Effector CD8-positive, alpha-beta T cell (primary cell): ENCODE measurements at regions not wholly inside any gene's neighbourhood (a gene's known extent, or its start where the extent isn't known, plus 50 kb on each side); places are given as distances from the start of the nearest gene placed in this dataset.

ENCODE experiments used
- DNase-seq: peaks from one replicate; lab custom pipeline; 2025; lab: John Stamatoyannopoulos, UW

DNA sequence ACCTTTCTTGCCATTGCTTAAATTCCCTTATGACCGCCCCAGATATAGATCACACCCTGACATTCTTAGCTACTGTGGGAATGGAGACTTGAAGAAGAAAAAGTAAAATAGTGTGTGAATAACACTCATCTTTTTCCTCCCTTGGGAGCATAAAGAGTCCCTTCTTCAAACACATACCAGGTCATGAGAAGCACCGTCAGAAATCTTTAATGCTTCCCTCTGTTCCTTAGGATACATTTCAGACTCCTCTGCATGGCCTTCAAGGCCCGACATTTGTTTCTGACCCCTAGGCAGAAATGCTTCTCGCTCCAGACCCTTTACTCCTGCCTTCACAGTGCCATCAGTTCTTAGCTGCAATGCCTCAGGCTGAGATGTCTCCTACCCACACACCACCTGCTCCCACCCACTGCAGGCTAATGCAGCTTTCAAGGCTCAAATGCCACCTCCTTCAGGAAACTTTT is 143.8 kb upstream of the IL12A start:
- DNase-seq, result no peak

DNA sequence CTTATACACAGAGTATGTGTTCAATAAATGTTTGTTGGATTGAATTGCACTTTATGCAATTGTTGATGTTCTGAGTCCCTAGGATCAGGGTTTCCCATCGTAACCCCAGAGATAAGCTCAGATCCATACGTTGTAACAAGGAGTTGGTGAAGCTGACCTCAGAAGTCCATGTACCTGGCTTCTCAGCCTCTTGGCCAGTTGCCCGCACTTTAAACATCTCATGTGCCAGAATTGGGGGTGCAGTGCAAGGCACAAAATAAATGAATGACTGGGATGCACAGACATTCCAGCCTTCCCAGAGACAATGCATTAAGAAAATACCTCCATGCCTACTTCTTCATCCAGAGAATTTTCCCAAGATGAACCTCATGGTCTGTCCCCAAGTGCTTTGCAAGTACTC is 142.9 kb upstream of the IL12A start:
- no peak for DNase-seq

DNA sequence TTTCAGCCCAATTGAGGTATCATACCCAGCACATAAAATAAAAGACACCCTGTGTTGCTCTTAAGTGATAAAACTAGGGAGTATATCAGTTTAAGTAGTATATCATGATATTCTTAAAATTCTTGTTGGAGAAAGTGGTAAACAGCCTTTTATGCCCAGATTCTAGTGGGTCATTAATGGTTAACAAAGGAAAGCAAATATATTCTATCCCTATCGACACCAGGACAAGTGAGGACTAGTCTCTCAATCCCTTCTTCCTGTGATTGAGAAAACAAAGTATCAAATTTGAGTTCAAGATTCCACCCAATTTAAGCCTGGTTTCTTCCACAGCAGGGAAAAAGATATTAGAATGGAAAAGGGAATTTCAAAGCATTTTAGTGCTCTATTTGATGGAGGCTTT is 142.4 kb upstream of the IL12A start:
- no peak for DNase-seq

DNA sequence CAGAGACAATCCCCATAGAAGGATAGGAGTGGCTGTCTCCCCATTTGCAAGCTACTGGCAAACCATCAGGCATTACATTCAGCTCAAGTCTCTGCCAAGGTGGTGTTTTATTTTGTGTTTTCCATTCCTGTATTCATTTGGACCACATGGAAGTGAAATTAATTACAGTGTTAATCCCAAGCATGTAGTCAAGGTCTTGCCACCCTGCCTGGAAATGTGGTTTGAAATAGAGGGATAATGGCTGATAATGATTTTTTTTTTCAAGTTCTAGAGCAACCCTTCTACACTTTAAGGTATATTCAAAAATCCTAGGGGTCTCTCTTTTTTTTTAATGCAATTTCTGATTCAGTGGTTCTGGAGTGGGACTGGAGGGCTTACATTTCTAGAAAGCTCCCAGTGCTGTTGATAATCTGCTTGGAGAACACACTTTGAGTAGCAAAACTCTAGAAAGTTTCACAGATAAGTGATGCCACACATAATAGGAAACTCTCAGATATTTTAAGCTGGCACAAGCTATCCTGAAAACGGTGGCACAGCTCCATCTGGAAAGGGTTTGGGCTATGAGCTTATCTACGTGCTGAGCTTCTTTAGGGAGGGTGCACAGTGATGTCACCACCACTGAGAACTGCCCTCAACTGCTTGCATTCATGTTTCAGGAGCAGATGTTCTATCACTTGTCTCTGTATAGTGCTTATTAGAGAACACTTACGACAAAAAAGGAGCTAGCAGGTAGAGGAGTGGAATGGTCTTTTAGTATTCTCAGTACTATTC is 140.1 kb upstream of the IL12A start:
- DNase-seq, result no peak

DNA sequence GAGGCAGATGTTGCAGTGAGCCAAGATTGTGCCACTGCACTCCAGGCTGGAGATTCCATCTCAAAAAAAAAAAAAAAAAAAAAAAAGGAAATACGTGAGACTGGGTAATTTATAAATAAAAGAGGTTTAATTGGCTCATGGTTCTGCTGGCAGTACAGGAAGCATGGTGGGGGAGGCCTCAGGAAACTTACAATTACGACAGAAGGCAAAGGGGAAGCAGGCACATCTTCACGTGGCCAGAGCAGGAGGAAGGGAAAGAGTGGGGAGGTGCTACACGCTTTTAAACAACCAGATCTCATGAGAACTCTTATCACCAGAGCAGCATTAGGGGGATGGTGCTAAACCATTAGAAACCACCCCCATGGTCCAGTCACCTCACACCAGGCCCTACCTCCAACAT is 138.2 kb upstream of the IL12A start:
- DNase-seq, result no peak

DNA sequence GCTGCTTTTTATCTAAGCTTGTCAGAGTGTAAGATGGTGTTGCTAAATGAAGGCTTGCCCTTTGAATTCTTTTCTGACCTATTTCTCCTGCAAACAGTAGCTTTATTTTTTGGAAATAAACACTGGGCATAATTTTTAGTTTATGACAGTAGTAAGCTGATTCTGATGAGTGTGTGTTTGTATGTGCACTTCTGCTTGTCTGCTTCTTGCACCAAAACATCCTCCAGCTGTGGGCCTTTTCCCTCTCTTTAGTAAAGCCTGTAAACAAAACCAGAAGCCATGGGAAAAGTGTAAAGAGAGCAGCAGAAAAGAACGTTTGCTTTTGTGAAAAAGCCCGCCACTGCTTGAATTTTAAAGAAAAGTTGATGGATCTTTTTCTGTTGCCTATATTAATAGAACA is 136.4 kb upstream of the IL12A start:
- DNase-seq, result no peak

DNA sequence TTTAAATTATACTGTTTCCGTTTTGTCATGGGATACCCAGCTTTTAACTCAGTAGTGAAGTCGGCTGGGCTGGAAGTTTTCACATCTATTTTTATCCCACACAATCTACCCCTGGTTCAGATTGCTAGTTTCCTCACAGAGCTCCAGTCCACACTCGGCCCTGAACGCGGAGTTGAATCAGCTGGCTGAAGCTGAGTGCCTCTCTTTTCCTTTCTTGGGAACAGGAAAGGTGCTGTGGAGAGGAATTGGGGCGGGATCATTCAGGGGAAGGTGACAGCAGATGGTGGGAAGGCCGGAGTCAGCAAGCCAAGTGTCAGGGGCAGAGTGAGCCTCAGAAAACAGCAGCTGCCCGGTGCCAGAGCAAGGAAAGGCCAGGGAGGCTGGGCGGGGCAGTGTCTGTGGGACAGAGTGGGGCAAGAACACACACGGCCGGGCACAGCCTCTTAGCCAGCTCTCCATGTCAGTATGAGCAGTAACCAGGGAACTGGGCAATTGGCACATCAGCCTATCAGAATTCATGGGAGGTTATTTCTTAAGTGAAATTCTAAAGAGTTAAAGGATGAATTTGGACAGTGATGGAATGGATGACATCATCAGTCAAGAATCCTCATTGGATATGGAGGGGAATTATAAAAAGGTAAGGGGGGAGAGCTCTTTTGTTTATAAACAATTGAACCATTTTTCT is 135.7 kb upstream of the IL12A start:
- DNase-seq, result no peak

DNA sequence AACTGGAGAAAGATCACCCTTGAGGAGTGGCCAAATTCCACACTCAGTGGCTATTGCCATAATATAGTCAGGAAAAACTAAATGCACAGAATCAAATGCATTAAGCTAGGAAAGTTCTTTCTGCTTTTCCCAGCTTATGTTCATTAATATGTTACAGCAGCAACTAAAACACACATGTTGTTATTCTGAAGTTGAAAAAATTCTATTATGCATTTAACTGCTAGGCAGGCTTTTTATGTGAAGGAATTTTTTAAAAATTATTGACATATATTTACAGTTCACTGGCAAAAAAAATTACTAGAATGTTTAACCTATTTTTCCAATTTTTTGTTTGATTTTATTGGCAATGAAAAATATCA is 135.2 kb upstream of the IL12A start:
- DNase-seq, result no peak

DNA sequence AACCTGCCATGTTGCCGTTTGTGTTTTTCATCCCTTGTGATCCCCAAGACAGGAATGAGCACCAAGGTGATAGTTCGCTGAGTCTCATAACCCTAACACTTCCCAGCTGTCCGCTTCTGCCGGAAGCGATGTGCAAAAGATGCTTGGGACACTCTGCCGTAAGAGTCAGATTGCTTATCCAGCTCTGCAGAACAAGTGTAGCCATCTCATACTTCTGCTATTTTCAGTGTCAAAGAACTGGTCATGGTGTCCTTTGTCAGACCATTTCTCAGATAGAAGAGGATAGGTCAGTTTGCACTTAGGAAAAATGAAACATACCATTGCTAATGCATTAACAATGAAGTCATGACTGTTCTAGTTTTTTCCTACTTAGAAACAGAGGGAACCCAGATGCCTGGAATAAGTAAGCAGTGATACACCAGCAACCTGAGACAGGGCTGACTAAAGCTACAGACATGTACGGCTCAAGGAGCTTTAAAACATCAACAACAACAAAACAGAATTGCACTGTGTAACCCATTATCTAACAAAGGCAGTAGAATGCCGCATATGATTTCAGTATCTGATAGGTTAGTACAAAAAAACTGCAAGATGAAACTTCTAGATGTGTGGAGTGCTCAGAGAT is 134.0 kb upstream of the IL12A start:
- no peak for DNase-seq

DNA sequence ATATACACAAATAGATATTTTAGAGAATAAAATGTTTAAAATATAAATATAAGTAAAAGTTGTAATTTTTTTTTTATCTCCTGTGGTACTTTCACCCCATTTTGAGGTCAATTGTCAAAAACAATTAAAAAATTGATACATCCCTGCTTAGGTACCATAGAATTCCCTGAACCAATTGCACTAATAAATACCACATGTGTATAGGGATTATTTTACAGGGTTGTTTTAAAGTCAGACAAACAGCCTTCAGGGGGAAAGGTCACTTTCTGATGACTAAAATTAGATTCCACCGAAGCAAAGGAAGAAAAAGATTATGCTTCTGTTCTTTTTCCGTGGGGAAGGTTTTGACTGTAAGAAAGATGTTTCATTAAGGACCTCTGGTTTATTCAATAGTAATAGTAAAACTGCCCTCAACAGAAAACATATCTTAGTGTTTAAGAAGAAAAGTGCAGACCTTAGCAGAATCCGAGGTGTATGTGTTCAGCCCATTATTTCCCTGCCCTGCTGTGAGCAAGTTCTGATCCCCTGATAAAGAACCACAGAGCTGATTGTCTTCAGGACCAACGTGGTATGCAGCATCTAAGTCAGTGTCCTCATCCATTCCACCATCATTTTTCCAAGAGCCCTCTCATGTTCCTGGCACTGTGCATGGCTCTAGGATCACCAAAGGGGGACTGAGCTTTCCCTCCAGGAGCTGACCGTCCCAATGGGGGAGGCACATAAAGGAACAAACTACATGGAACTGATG is 132.9 kb upstream of the IL12A start:
- no peak for DNase-seq

DNA sequence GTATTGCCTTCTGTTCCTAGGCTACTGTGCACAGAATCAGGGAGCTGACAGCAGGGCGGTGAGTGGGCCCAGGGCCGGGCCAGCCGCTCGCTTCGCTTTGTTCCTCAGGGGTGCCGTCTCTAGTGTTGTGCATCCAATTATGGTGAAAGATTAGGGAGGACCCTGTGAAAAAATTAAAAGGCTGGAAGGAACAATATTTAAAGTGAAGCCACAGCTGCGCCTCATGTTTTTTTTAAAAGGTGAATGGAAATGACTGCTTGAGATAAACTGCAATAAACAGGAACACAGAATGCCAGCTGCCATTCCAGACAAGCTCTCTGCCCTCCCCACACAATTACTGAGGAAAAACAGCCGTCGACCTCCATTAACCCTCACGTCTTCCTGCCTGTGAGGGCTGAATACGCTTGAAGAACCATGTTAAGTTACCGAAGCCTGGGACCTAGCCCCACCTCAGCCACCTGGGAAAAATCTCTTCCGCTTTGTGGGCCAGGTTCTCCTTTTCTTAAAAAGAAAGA is 132.0 kb upstream of the IL12A start:
- DNase-seq, result no peak

DNA sequence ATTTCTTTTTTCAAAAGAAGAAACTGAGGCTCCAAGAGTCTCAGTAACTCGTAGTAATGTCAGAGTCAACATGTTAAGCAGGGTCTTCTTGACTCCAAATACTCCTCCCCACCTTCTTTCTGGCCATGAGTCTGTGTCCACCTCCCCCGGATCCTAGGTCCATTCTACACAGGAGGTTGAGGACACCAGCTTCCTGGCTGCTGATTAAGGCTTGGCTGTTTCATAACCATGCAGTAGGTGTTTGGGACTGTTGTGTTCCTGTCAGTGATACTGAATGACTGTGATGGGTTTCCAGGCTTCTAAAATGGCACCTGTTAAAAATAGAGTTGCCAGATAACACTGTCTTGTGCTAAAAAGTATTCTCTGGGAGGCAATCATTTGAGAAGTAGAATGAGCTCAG is 130.8 kb upstream of the IL12A start:
- DNase-seq, result no peak

DNA sequence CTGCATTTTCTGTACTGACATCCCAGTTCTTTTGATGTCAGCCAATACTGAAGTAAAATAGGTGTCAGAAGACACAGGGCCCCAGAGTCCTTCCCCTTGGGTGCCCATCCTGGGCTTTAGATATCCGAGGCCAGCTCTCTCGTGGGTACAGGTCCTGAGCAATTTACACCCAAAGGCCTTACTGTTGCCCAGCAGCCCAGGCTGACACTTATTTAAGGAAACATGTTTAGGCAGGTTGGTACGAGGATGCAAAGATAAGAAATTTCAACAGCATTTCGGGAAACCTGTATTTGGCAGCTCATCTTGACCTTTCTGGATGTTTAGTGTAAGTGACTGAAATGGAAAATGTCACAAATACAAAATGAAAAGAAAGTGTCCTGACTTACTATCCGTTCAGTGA is 130.0 kb upstream of the IL12A start:
- no peak for DNase-seq

DNA sequence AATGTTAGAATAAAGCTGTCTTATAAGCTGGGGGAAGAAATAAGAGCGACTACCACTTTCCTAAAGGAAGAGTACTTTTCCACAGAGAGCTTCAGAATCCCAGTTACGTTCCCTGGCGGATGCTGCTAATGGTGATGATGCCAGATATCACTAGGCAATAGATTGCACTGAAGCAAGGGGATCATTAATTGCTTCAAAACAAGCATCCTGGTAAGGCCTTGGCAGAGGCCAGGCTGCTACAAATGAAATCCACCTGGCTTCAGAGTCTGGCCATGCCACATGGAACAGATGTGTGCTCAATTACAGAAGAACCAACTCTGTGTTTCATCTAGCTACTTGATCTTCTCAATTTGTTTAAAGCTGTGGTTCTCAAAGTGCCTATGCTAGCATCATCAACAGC is 129.2 kb upstream of the IL12A start:
- no peak for DNase-seq

DNA sequence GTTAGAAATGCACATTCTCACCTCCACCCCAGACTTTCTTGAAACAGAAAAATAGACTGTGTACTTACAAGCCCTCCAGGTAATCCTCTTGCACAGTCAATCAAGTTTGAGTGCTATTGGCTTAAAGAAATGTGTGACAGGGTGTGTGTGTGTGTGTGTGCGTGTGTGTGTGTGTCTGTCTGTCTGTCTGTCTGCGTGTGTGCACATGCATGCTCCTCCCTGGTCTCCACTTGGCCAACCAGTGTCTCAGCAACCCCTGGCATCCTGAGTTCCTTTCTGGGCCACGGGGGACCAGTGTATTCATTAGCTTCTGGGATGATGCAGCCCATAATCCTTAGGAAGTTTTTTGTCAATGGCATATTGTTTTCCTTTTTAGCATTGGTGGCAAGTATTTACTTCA is 128.8 kb upstream of the IL12A start:
- no peak for DNase-seq

DNA sequence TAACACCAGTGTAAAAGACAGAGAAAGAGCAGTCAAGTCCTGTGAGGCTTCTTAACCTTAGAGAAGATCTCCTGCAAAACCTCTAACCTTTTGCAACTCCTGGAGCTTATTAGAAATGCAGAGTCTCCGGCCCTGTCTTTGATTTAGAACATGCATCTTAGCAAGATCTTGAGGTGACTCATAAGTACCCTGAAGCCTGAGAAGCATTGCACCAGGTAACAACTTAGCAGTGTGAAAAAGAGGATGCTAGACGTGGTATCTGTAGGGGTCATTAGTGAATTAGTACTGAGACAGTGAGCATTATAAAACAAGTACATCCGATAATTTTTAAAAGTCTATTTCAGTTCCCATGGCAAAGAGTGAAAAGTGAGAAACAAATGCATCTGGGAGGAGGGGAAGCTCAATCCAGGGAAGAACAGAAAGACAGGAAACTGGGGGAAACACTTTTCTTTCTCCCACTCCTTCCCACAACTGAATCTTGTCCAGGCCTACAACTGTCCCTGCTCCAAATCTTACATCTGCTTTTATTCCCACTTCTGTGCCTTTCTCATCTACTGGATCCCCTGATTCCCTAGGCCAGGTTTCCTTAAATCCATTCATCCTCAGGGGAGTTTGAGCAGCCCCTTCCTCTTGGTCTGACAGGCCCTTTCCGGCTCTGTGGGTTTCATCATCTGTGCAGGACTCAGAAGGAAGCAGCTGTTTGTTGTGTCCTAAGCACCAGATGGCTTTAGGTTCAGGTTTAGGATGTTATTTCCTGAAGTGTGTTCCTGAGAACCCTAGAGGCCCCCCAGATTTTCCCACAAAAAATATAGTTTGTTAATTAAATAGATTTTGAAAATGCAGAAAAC is 128.1 kb upstream of the IL12A start:
- no peak for DNase-seq

DNA sequence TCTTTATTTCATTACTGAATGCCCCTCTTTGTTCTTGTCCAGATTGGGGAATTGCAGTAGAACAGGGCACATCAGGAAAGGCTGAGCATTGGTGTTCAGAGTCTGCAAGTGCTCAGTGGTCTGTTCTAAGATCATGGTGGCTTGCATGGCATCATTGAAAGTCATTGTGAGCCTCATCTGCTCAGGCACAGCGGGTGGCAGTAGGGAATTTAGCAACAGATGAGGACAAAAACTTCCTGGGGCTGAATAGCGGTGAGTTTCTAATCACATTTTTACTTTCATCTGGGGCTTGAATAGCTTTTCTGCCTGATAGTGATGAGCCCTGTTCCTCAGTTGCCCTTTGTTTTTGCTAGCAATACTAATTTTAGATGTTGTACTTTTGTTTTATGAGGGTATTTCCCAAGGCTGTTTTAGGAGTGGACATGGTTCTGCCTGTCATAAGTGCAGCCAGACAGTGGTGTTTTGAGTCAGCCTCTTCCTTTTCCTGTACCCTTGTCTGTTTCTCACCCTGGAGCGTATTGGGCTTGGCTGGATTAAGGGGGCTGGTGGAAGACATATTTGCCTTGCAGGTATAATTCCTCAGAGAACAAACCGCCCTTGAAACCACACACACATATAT is 127.2 kb upstream of the IL12A start:
- no peak for DNase-seq

DNA sequence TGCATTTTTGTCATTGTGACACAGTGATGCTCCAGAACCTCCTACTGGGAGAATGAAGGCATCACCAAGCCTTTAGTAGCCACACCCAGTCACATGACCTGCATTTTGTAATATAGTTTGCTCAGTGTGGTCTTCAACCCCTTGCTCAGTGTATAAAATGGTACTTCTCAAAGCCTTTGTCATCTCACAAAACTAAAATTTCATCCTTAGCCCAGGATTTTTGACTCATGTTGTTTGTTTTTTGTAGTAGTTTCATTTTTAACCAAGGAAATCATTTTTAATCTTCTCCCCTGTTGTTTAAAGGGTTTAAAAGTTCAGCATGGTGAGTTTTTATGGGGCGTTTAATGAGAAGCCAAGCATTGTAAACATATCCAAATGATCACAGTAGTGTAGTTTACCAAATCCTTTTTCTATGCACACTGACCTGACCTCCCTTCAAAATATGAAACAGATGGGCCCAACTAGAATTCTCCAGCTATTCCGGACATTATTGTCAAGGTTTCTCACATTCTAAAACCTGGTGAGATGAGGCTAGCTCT is 123.5 kb upstream of the IL12A start:
- no peak for DNase-seq

DNA sequence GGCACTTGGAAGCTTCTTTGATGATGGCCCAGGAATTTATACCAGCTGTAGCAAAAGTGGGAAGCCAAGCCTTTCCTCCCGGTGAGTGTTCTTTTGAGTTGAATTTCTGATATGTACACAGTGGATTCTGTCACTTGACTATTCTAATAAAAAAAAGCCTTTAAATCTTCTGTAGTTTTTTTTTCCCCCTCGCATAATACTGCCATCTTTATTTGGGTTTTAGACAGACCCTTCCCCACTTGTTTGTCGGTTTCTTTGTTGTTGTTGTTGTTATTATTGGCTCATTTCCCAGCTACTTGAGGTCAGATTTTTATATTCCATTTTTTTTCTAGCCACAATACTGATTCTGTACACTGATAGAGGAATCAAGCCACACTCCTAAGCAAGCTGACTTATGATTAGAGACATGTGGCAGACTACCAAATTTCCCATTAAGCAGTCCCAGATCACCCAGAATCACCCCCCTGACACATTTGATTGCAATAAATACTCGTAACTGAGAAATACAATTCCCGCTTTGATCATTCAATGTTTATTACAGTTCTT is 122.4 kb upstream of the IL12A start:
- DNase-seq, result no peak

DNA sequence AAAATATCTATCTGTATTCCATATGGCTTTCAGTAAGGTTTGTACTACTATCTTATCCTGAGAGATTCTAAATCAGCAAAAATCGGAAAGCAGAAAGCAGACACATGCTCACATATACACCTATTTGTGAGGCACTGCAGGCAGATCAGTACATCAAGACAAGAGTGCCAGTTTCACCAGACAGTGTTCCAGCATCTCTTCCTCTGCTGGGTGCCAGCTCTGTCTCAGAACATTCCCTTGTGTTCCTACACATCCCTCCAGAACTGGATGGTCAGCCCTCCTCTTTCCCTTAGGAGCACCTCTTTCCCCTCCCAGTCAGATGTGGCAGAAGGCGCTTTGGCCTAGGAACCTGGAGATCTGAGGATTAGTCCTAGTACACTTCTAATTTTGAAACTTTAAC is 121.3 kb upstream of the IL12A start:
- DNase-seq, result no peak
